HepG2 (cell line): ENCODE measurements at regions not wholly inside any gene's neighbourhood (a gene's known extent, or its start where the extent isn't known, plus 50 kb on each side); places are given as distances from the start of the nearest gene placed in this dataset.

ENCODE experiments used
- ATAC-seq: fragments of 200-7000 bp; cut with Tn5 transposase; 3 replicates; pipeline ENCODE4 v1.9.1; 2020; ENCODE audit warnings: mild to moderate bottlenecking, moderate library complexity
- BruUV-seq: library from RNA; stranded (reverse); fragments of 400-500 nt; replicated peaks from 2 replicates; lab custom pipeline; 2021; lab: Mats Ljungman, UMichigan
- CTCF ChIA-PET: fragments of 300-600 bp; formaldehyde crosslinking; extraction: SDS; loops from one replicate; lab custom pipeline; 2021; ENCODE audit warnings: low total read pairs, inconsistent platforms, low intra/inter-chr PET ratio; lab: Yijun Ruan, JAX
- POLR2A ChIA-PET: fragments of 350-600 bp; sonication (Branson Sonifier 250); formaldehyde crosslinking; loops from one replicate; lab custom pipeline; 2020; ENCODE audit warnings: antibody characterized with exemption, inconsistent platforms; lab: Yijun Ruan, JAX
- DNase-seq: peaks from one replicate; pipeline ENCODE4 v3.0.0-alpha.2; 2015; ENCODE audit warnings: low spot score
- FAIRE-seq: peaks from 3 replicates; lab custom pipeline; 2011; peaks lifted over from hg19 to GRCh38; lab: Jason Lieb, UNC
- H2AFZ ChIP-seq: one replicate; pipeline ENCODE4 v1.6.1; 2011; ENCODE audit warnings: low read length, inconsistent platforms
- H3K27ac ChIP-seq: fragments of 300-600 bp; 3 replicates; pipeline ENCODE4 v1.8.0; 2011; ENCODE audit warnings: mixed run types, mild to moderate bottlenecking, mixed read lengths, low read length, inconsistent platforms; ENCODE audit not compliant: insufficient read depth; ENCODE audit errors: extremely low read length
- H3K27me3 ChIP-seq, 2 experiments: fragments of 200-600 bp in 1 of 2; 2 replicates in 1 of 2; 3 replicates in 1 of 2; pipeline versions ENCODE4 v1.6.0 to v1.8.0; 2011; ENCODE audit warnings: low read length in 2 of 2, mild to moderate bottlenecking in 2 of 2, moderate library complexity in 2 of 2, inconsistent platforms in 1 of 2; ENCODE audit not compliant: insufficient read depth in 2 of 2, control insufficient read depth in 1 of 2
- H3K36me3 ChIP-seq, 2 experiments: fragments of 200-600 bp in 1 of 2; replicated peaks in 1 of 2; 2 replicates in 1 of 2; 3 replicates in 1 of 2; pipeline versions ENCODE4 v1.5.1 to v1.8.0; 2011; ENCODE audit warnings: low read length in 2 of 2, inconsistent platforms in 1 of 2; ENCODE audit not compliant: insufficient read depth in 2 of 2, control insufficient read depth in 1 of 2
- H3K4me1 ChIP-seq: 2 replicates; pipeline ENCODE4 v1.5.1; 2012; ENCODE audit warnings: low read length, inconsistent platforms; ENCODE audit not compliant: insufficient read depth
- H3K4me2 ChIP-seq: 2 replicates; pipeline ENCODE4 v1.6.0; 2011; ENCODE audit warnings: low read depth, low read length, inconsistent platforms
- H3K4me3 ChIP-seq, 3 experiments: fragments of 200-600 bp in 1 of 3; sonication (generic), shearing (Covaris generic) in 1 of 3; replicated peaks in 1 of 3; 2 replicates each; pipeline ENCODE4 v1.5.1; 2011 to 2016; ENCODE audit warnings: low read length in 3 of 3, inconsistent platforms in 2 of 3, low read depth in 2 of 3, mild to moderate bottlenecking in 2 of 3, control low read depth in 1 of 3, mixed read lengths in 1 of 3; ENCODE audit not compliant: insufficient read depth in 1 of 3
- H3K79me2 ChIP-seq: one replicate; pipeline ENCODE4 v1.6.1; 2011; ENCODE audit warnings: low read length, inconsistent platforms; ENCODE audit not compliant: insufficient read depth
- H3K9ac ChIP-seq: 2 replicates; pipeline ENCODE4 v1.6.0; 2011; ENCODE audit warnings: mild to moderate bottlenecking, low read depth, low read length, inconsistent platforms; ENCODE audit not compliant: insufficient read depth
- H3K9me3 ChIP-seq: 2 replicates; pipeline ENCODE4 v1.5.1; 2012; ENCODE audit warnings: mild to moderate bottlenecking, low read length
- H4K20me1 ChIP-seq: 2 replicates; pipeline ENCODE4 v1.6.0; 2011; ENCODE audit warnings: inconsistent platforms, mild to moderate bottlenecking, low read length, moderate library complexity; ENCODE audit not compliant: insufficient read depth
- ARHGAP35 ChIP-seq: sonication (generic); formaldehyde crosslinking; IDR thresholded peaks from 2 replicates; pipeline ENCODE4 v1.9.0; 2022; ENCODE audit warnings: mild to moderate bottlenecking, inconsistent platforms, moderate library complexity, missing genetic modification reagents, borderline replicate concordance
- FOXO4 ChIP-seq: sonication (generic); formaldehyde crosslinking; conservative IDR thresholded peaks from 2 replicates; pipeline ENCODE4 v1.8.1; 2023; ENCODE audit warnings: missing genetic modification reagents
- IRF2 ChIP-seq: IDR thresholded peaks from 2 replicates; pipeline ENCODE4 v1.6.1; 2018; ENCODE audit warnings: missing genetic modification reagents, missing compliant biosample characterization
- KDM5B ChIP-seq: sonication (generic); formaldehyde crosslinking; IDR thresholded peaks from 2 replicates; pipeline ENCODE4 v1.4.0; 2020; ENCODE audit warnings: missing genetic modification reagents, mild to moderate bottlenecking, borderline replicate concordance
- MED13 ChIP-seq: sonication (generic); formaldehyde crosslinking; IDR thresholded peaks from 2 replicates; pipeline ENCODE4 v1.5.0; 2020; ENCODE audit warnings: missing genetic modification reagents
- RARA ChIP-seq: IDR thresholded peaks from 2 replicates; pipeline ENCODE4 v1.6.1; 2016; ENCODE audit warnings: missing genetic modification reagents, missing compliant biosample characterization
- ZNF256 ChIP-seq: sonication (generic); formaldehyde crosslinking; conservative IDR thresholded peaks from 2 replicates; pipeline ENCODE4 v1.4.0; 2020; ENCODE audit warnings: missing genetic modification reagents
- ZNF484 ChIP-seq: sonication (generic); formaldehyde crosslinking; IDR thresholded peaks from 2 replicates; pipeline ENCODE4 v1.5.1; 2020; ENCODE audit warnings: mild to moderate bottlenecking, low read depth, missing genetic modification reagents, borderline replicate concordance
- WGBS: methylation state at CpG from one replicate; pipeline ENCODE4 v1.1.6; 2017; ENCODE audit warnings: low lambda C conversion rate; 5-methylcytosine and 5-hydroxymethylcytosine counted together
- in situ Hi-C: cut with HindIII; loops from 2 replicates; pipeline ENCODE4 v1.10.0; 2017; ENCODE audit warnings: low pct_unique_long_range_greater_than_20kb; ENCODE audit not compliant: extremely low pct_ligation_motif_present
- intact Hi-C: fragments of 100-400 bp; cut with micrococcal nuclease; formaldehyde crosslinking; loops from one replicate; pipeline ENCODE4 v1.10.0; 2022; ENCODE audit not compliant: unreplicated experiment
- TF ChIP-seq, protein P1 (sequence below): sonication (generic); formaldehyde crosslinking; IDR thresholded peaks from 2 replicates; pipeline ENCODE4 v1.9.0; 2021; ENCODE audit warnings: missing genetic modification reagents, borderline replicate concordance
- TF ChIP-seq, protein P2 (sequence below): sonication (generic); formaldehyde crosslinking; IDR thresholded peaks from 2 replicates; pipeline ENCODE4 v1.5.0; 2020; ENCODE audit warnings: mild to moderate bottlenecking, missing genetic modification reagents

DNA sequence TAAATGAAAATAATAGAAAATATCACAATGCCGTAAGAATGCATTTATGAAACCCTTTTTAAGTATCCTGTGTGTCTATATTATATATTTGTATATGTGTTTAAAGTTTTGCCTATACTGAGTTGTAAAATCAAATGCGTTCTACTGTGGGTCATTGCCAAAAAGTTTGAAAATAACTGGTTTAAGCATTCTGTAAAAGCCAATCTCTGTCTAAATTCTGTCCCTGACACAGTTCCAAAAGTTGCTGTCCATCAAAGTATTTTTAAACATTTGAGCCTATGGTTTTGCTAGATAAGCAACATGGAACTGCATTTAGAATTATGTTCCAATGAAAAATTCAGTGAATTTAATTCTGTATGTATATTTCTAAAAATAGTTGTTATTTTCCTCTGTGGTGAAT lies 1360.4 kb upstream of the CRIM1 start:
- FAIRE-seq: no peak
- H3K4me3 ChIP-seq: no peak overlapping the region
- intact Hi-C loops: no loop called here
- WGBS: 0% methylated on average over 2 of the region's 2 CpGs
- no peaks in the 10 kb centered on the region for H3K4me1 ChIP-seq
- no peak for TF ChIP-seq ZNF484 (CRISPR knock-in tag)
- TF ChIP-seq, protein P1, sequence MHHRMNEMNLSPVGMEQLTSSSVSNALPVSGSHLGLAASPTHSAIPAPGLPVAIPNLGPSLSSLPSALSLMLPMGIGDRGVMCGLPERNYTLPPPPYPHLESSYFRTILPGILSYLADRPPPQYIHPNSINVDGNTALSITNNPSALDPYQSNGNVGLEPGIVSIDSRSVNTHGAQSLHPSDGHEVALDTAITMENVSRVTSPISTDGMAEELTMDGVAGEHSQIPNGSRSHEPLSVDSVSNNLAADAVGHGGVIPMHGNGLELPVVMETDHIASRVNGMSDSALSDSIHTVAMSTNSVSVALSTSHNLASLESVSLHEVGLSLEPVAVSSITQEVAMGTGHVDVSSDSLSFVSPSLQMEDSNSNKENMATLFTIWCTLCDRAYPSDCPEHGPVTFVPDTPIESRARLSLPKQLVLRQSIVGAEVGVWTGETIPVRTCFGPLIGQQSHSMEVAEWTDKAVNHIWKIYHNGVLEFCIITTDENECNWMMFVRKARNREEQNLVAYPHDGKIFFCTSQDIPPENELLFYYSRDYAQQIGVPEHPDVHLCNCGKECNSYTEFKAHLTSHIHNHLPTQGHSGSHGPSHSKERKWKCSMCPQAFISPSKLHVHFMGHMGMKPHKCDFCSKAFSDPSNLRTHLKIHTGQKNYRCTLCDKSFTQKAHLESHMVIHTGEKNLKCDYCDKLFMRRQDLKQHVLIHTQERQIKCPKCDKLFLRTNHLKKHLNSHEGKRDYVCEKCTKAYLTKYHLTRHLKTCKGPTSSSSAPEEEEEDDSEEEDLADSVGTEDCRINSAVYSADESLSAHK (CRISPR knock-in tag): no peak
- no peak for TF ChIP-seq IRF2 (CRISPR knock-in tag)
- TF ChIP-seq MED13 (CRISPR knock-in tag): no peak
- TF ChIP-seq, protein P2, sequence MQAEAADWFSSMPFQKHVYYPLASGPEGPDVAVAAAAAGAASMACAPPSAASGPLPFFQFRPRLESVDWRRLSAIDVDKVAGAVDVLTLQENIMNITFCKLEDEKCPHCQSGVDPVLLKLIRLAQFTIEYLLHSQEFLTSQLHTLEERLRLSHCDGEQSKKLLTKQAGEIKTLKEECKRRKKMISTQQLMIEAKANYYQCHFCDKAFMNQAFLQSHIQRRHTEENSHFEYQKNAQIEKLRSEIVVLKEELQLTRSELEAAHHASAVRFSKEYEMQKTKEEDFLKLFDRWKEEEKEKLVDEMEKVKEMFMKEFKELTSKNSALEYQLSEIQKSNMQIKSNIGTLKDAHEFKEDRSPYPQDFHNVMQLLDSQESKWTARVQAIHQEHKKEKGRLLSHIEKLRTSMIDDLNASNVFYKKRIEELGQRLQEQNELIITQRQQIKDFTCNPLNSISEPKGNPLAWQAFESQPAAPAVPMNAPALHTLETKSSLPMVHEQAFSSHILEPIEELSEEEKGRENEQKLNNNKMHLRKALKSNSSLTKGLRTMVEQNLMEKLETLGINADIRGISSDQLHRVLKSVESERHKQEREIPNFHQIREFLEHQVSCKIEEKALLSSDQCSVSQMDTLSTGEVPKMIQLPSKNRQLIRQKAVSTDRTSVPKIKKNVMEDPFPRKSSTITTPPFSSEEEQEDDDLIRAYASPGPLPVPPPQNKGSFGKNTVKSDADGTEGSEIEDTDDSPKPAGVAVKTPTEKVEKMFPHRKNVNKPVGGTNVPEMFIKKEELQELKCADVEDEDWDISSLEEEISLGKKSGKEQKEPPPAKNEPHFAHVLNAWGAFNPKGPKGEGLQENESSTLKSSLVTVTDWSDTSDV (CRISPR knock-in tag): no peak
- TF ChIP-seq RARA (CRISPR knock-in tag): no peak
- TF ChIP-seq ARHGAP35 (CRISPR knock-in tag): no peak
- no peak for TF ChIP-seq KDM5B
- TF ChIP-seq FOXO4 (CRISPR knock-in tag): no peak
- no peak for TF ChIP-seq ZNF256 (CRISPR knock-in tag)
- TF ChIP-seq, all 625 proteins: peak for 0
- no TSS peak for BruUV-seq
- Histone ChIP-seq H3K36me3 (no peaks in the 10 kb centered on the region), H3K79me2 (no peaks in the 10 kb centered on the region), H3K27me3 (no peaks in the 10 kb centered on the region), H3K27ac (no peak overlapping the region), H2AFZ (no peak overlapping the region), H3K9ac (no peak overlapping the region), H4K20me1 (no peaks in the 10 kb centered on the region), H3K9me3 (no peaks in the 10 kb centered on the region; the same call in 1 of the 2 replicates), H3K4me2 (no peak overlapping the region)
- POLR2A ChIA-PET: no interaction called here
- CTCF ChIA-PET: no interaction called here
- no peak for DNase-seq
- ATAC-seq: no peak
- in situ Hi-C loops: no loop called here
